Mucosa of rectum (tissue), 2 donors: ENCODE measurements at regions not wholly inside any gene's neighbourhood (a gene's known extent, or its start where the extent isn't known, plus 50 kb on each side); places are given as distances from the start of the nearest gene placed in this dataset.

ENCODE experiments used
- H3K27ac ChIP-seq, 2 donors: one replicate each; pipeline ENCODE4 v1.7.0; 2013; ENCODE audit warnings: inconsistent platforms in 2 of 2, low read depth in 2 of 2, low read length in 2 of 2
- H3K27me3 ChIP-seq, 2 donors: one replicate each; pipeline ENCODE4 v1.7.0; 2013; ENCODE audit warnings: low read length in 2 of 2; ENCODE audit not compliant: control insufficient read depth in 2 of 2, insufficient read depth in 2 of 2
- H3K36me3 ChIP-seq, 2 donors: one replicate each; pipeline ENCODE4 v1.7.0; 2013; ENCODE audit warnings: low read length in 2 of 2; ENCODE audit not compliant: control insufficient read depth in 2 of 2, insufficient read depth in 2 of 2
- H3K4me1 ChIP-seq, 2 donors: one replicate each; pipeline ENCODE4 v1.7.0; 2013; ENCODE audit warnings: low read length in 2 of 2, mild to moderate bottlenecking in 1 of 2; ENCODE audit not compliant: control insufficient read depth in 2 of 2, insufficient read depth in 2 of 2
- H3K4me3 ChIP-seq, 2 donors: one replicate each; pipeline ENCODE4 v1.7.0; 2013; ENCODE audit warnings: low read length in 2 of 2
- H3K9ac ChIP-seq, 2 donors: one replicate each; pipeline ENCODE4 v1.7.0; 2013; ENCODE audit warnings: low read length in 2 of 2, low read depth in 1 of 2, mild to moderate bottlenecking in 1 of 2
- H3K9me3 ChIP-seq, 2 donors: one replicate each; pipeline ENCODE4 v1.7.0; 2013; ENCODE audit warnings: low read length in 2 of 2; ENCODE audit not compliant: control insufficient read depth in 2 of 2
- donor health status: healthy.
- donor health status: Normal muscosa, but diverticular disease.

GRCh38 chr21:27831816-27832569 is 865.1 kb upstream of the ADAMTS5 start:
- H3K9me3 ChIP-seq, result no peaks in the 10 kb centered on the region
- H3K36me3 ChIP-seq, result no peaks in the 10 kb centered on the region
- H3K4me1 ChIP-seq, result no peaks in the 10 kb centered on the region
- no peak overlapping the region for H3K4me3 ChIP-seq
- H3K27me3 ChIP-seq, result no peaks in the 10 kb centered on the region
- no peak overlapping the region for H3K9ac ChIP-seq
- H3K27ac ChIP-seq, result no peak overlapping the region

GRCh38 chr21:27831177-27831576 is 864.3 kb upstream of the ADAMTS5 start:
- Histone ChIP-seq H3K4me3 (no peak overlapping the region), H3K36me3 (no peaks in the 10 kb centered on the region), H3K27ac (no peak overlapping the region), H3K4me1 (no peaks in the 10 kb centered on the region), H3K9me3 (no peaks in the 10 kb centered on the region), H3K9ac (no peak overlapping the region), H3K27me3 (no peaks in the 10 kb centered on the region)

- Histone ChIP-seq H3K9me3 (no peaks in the 10 kb centered on the region), H3K27me3 (no peaks in the 10 kb centered on the region), H3K4me1 (no peaks in the 10 kb centered on the region), H3K4me3 (no peak overlapping the region), H3K9ac (no peak overlapping the region), H3K36me3 (no peaks in the 10 kb centered on the region), H3K27ac (no peak overlapping the region)
Measured at GRCh38 chr21:27827972-27828371, 861.1 kb upstream of the ADAMTS5 start.

GRCh38 chr21:27825035-27825434 is 858.1 kb upstream of the ADAMTS5 start:
- H3K27me3 ChIP-seq, result no peaks in the 10 kb centered on the region
- no peak overlapping the region for H3K27ac ChIP-seq
- no peaks in the 10 kb centered on the region for H3K4me1 ChIP-seq
- H3K36me3 ChIP-seq, result no peaks in the 10 kb centered on the region
- H3K4me3 ChIP-seq, result no peak overlapping the region
- no peak overlapping the region for H3K9ac ChIP-seq
- no peaks in the 10 kb centered on the region for H3K9me3 ChIP-seq

GRCh38 chr21:27823652-27824201 is 856.8 kb upstream of the ADAMTS5 start:
- Histone ChIP-seq H3K4me1 (no peaks in the 10 kb centered on the region), H3K36me3 (no peaks in the 10 kb centered on the region), H3K9me3 (no peaks in the 10 kb centered on the region), H3K4me3 (no peak overlapping the region), H3K27ac (no peak overlapping the region), H3K9ac (no peak overlapping the region), H3K27me3 (no peaks in the 10 kb centered on the region)

GRCh38 chr21:27820342-27820741 is 853.5 kb upstream of the ADAMTS5 start:
- H3K4me1 ChIP-seq, result peaks cover 0 to 2% of the 10 kb centered on the region in 2 donors
- no peaks in the 10 kb centered on the region for H3K36me3 ChIP-seq
- H3K9ac ChIP-seq, result no peak overlapping the region
- no peaks in the 10 kb centered on the region for H3K27me3 ChIP-seq
- no peaks in the 10 kb centered on the region for H3K9me3 ChIP-seq
- H3K27ac ChIP-seq, result no peak overlapping the region
- no peak overlapping the region for H3K4me3 ChIP-seq

- Histone ChIP-seq H3K36me3 (no peaks in the 10 kb centered on the region), H3K27me3 (no peaks in the 10 kb centered on the region), H3K9me3 (no peaks in the 10 kb centered on the region), H3K4me1 (peaks cover 0 to 2% of the 10 kb centered on the region in 2 donors), H3K27ac (no peak overlapping the region), H3K9ac (no peak overlapping the region), H3K4me3 (no peak overlapping the region)
Measured at GRCh38 chr21:27819299-27819698, 852.4 kb upstream of the ADAMTS5 start.

GRCh38 chr21:27818847-27819246 is 852.0 kb upstream of the ADAMTS5 start:
- H3K9ac ChIP-seq, result no peak overlapping the region
- no peaks in the 10 kb centered on the region for H3K27me3 ChIP-seq
- no peak overlapping the region for H3K4me3 ChIP-seq
- H3K36me3 ChIP-seq, result no peaks in the 10 kb centered on the region
- no peaks in the 10 kb centered on the region for H3K9me3 ChIP-seq
- H3K27ac ChIP-seq, result no peak overlapping the region
- peaks cover 0 to 2% of the 10 kb centered on the region in 2 donors for H3K4me1 ChIP-seq

- H3K9ac ChIP-seq, result no peak overlapping the region
- H3K27ac ChIP-seq, result no peak overlapping the region
- no peaks in the 10 kb centered on the region for H3K9me3 ChIP-seq
- no peaks in the 10 kb centered on the region for H3K27me3 ChIP-seq
- H3K36me3 ChIP-seq, result no peaks in the 10 kb centered on the region
- peaks cover 0 to 2% of the 10 kb centered on the region in 2 donors for H3K4me1 ChIP-seq
- no peak overlapping the region for H3K4me3 ChIP-seq
Measured at GRCh38 chr21:27817902-27818623, 851.2 kb upstream of the ADAMTS5 start.

GRCh38 chr21:27817074-27817473 is 850.2 kb upstream of the ADAMTS5 start:
- Histone ChIP-seq H3K27me3 (no peaks in the 10 kb centered on the region), H3K4me1 (peaks cover 0 to 2% of the 10 kb centered on the region in 2 donors), H3K9me3 (no peaks in the 10 kb centered on the region), H3K36me3 (no peaks in the 10 kb centered on the region), H3K9ac (no peak overlapping the region), H3K4me3 (no peak overlapping the region), H3K27ac (peak overlapping the region in 1 of 2 donors; percentile 49)
